ENCODE measurements at regions not wholly inside any gene's neighbourhood (a gene's known extent, or its start where the extent isn't known, plus 50 kb on each side); places are given as distances from the start of the nearest gene placed in this dataset.

- H3K4me3 ChIP-seq (ENCODE audit: low read length), result no peak overlapping the region
- DNase-seq (ENCODE audit: low read depth), result no peak
- TF ChIP-seq CTCF (conservative IDR thresholded peaks at IDR 0.05; ENCODE audit: low read depth, low read length), result no peak
Measured at GRCh38 chr4:32119907-32120306, 1399.7 kb downstream of the PCDH7 start.

GRCh38 chr4:32128549-32128948 lies 1408.4 kb downstream of the PCDH7 start:
- TF ChIP-seq CTCF (conservative IDR thresholded peaks at IDR 0.05; ENCODE audit: low read depth, low read length), result no peak
- no peak overlapping the region for H3K4me3 ChIP-seq (ENCODE audit: low read length)
- no peak for DNase-seq (ENCODE audit: low read depth)

GRCh38 chr4:32129967-32130366 lies 1409.8 kb downstream of the PCDH7 start:
- DNase-seq (ENCODE audit: low read depth), result no peak
- no peak for TF ChIP-seq CTCF (conservative IDR thresholded peaks at IDR 0.05; ENCODE audit: low read depth, low read length)
- H3K4me3 ChIP-seq (ENCODE audit: low read length), result no peak overlapping the region

GRCh38 chr4:32133141-32133540 lies 1413.0 kb downstream of the PCDH7 start:
- H3K4me3 ChIP-seq (ENCODE audit: low read length), result no peak overlapping the region
- no peak for DNase-seq (ENCODE audit: low read depth)
- no peak for TF ChIP-seq CTCF (conservative IDR thresholded peaks at IDR 0.05; ENCODE audit: low read depth, low read length)

- TF ChIP-seq CTCF (conservative IDR thresholded peaks at IDR 0.05; ENCODE audit: low read depth, low read length), result no peak
- no peak for DNase-seq (ENCODE audit: low read depth)
- no peak overlapping the region for H3K4me3 ChIP-seq (ENCODE audit: low read length)
Measured at GRCh38 chr4:32133734-32134133, 1413.6 kb downstream of the PCDH7 start.

GRCh38 chr4:32135642-32136041 lies 1415.5 kb downstream of the PCDH7 start:
- no peak overlapping the region for H3K4me3 ChIP-seq (ENCODE audit: low read length)
- TF ChIP-seq CTCF (conservative IDR thresholded peaks at IDR 0.05; ENCODE audit: low read depth, low read length), result no peak
- DNase-seq (ENCODE audit: low read depth), result no peak

GRCh38 chr4:32136081-32136787 lies 1416.1 kb downstream of the PCDH7 start:
- no peak overlapping the region for H3K4me3 ChIP-seq (ENCODE audit: low read length)
- TF ChIP-seq CTCF (conservative IDR thresholded peaks at IDR 0.05; ENCODE audit: low read depth, low read length), result no peak
- DNase-seq (ENCODE audit: low read depth), result no peak

Data from retinal pigment epithelial cell (primary cell).